Glomerular endothelial cell (primary cell): ENCODE measurements at regions not wholly inside any gene's neighbourhood (a gene's known extent, or its start where the extent isn't known, plus 50 kb on each side); places are given as distances from the start of the nearest gene placed in this dataset.
"Not testable (repeated sequence)": the region's sequence is repeated elsewhere in the genome, so short reads cannot be mapped to it uniquely, and the experiment has no call there.

Source experiments
- DNase-seq: peaks from one replicate; pipeline ENCODE4 v3.0.0-alpha.2; 2011; ENCODE audit warnings: low read depth, low spot score; ENCODE audit errors: extremely low read depth

DNA sequence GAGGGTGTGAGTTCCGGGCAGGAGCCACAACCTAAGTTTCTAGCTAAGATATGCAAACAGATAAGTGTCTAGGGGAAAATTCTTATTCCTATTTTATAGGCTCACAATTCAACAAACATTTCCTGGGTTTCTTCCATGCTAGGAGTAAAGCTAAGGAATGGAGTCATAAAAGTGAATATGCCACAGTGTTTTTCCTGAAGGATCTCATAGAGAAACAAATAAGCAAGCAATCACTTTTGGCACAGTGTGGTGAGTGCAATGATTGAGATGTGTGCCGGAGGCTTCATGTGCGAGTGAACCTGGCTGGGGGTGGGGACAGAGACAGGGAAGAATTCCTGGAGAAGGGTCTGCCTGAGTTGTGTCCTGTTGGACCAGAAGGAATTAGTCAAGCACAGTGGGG, 147.4 kb downstream of the TENT5C start:
- DNase-seq: no peak

DNA sequence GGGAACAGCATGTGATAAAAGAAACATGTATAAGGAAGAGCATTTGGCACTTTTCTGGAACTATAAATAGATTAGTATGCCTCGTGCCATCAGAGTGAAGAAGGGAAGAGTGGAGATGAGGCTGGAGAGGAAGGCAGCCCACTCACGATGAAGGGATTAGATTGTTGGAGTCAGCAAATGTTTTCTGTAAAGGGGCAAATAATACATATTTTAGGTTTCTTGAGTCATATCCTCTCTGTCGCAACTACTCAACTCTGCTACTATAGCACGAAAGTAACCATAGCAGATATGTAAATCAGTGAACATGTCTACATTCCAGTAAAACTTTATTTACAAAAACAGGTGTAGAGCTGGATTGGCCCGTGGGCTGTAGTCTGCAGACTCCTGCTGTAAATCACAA, 147.8 kb downstream of the TENT5C start:
- no peak for DNase-seq

DNA sequence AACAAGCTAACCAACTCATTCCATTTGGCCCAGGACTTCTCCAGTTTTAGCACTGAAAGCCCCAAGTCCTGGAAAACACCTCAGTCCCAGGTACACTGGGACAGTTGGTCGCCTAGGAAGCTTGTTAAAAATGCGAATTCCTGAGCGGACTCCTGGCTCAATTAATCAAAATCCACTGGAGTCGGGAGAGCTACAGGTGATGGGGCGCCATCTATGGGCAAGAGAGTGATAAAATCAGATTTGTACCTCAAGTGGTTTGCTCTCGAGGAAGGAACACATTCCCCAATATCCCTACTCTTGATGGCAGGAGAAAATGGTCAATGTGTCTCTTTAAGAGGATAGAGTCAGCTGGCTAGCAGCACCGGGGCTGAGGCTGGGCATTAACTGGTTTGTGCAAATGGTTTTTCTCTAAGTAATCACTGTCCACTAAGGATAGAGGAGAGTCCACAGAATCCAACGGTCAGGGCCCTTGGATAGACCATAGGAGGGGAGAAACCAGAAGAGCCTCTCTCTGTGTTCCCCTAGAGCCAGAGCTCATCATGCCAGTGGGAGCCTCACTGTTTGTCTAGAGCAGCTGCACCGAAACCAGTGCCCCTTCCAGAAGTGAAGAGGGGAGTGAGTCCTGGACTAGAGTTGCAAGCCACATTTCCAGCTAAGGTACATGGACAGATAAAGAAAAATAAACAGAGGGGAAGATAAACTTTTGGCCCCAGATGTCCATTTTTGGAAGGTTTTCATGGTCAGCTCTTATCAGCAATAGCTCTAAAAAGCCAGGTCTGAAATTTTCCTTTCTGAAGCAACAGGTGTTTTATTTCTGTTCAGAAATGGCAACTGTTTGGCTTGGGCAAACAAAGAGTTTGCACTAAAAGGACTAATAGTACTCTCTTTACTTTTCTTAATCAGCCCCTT, 148.5 kb downstream of the TENT5C start:
- DNase-seq: no peak

- no peak for DNase-seq
Measured at GRCh38 chr1:117757668-117758067, 151.8 kb downstream of the TENT5C start.

GRCh38 chr1:117758444-117759316, 152.8 kb downstream of the TENT5C start:
- DNase-seq: peak; percentile 58

DNA sequence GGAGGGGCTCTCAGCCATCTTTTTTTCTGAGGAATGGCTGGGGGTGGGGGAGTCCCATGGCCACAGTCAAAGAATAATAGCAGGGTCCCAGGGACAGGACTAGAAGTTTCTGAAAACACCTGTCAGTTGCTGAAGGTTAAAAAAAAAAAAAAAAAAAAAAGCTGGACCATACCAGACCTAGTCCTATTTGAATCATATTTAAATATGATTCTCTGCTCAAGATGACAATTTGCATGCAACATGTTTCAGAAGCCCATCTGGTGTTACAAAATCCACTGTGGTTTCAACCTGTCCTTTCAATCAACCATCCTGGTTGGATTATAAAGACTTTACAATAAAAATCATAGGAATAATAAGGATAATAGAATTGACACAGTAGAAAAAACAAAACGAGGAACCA, 153.7 kb downstream of the TENT5C start:
- DNase-seq: no peak

GRCh38 chr1:117760069-117760468, 154.2 kb downstream of the TENT5C start:
- DNase-seq: no peak

DNA sequence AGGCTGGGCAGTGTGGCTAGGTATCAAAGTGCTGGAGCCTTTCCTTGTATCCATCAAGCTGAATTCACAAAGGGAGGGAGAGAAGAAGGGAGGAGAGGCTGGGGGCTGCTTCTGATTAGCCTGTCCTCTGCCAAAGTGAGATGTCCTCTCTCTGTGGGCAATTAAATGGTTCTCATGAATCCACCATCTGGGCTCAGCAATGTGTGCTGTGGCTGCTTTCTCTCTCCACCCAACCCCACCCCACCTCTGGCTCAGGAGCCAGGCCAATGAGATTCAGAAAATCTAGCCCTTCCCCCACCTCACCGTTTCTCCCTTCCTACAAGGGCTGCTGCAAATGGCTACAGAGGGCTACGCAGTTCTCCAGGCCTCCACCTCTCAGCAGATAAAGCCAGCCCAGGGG, 154.6 kb downstream of the TENT5C start:
- DNase-seq: no peak

DNA sequence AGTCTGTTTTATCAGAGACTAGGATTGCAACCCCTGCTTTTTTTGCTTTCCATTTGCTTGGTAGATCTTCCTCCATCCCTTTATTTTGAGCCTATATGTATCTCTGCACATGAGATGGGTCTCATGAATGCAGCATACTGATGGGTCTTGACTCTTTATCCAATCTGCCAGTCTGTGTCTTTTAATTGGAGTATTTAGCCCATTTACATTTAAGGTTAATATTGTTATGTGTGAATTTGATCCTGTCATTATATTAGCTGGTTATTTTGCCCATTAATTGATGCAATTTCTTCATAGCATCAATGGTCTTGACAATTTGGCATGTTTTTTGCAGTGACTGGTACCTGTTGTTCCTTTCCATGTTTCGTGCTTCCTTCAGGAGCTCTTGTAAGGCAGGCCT, 161.7 kb downstream of the GDAP2 start:
- DNase-seq: not testable (repeated sequence)

DNA sequence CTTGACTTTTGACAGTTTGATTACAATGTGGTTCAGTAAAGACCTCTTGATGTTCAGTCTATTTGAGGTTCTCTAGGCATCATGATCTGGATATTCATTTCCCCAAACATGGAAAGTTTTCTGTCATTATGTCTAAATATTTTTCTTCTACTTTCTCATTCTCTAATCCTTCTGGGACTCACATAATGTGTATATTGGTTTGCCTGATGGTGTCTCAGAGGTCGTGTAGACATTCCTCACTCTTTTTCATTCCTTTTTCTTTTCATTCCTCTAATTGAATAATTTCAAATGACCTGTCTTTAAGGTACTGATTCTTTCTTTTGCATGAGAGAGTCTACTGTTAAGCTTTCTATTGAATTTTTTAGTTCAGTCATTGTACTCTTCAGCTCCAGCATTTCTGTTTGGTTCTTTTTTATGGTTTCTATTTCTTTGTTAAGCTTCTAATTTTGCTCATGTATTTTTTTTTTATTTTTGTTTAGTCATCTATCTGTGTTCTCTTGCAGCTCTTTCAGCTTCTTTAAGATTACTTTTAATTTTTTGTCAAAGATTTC, 158.4 kb downstream of the GDAP2 start:
- DNase-seq: no peak

DNA sequence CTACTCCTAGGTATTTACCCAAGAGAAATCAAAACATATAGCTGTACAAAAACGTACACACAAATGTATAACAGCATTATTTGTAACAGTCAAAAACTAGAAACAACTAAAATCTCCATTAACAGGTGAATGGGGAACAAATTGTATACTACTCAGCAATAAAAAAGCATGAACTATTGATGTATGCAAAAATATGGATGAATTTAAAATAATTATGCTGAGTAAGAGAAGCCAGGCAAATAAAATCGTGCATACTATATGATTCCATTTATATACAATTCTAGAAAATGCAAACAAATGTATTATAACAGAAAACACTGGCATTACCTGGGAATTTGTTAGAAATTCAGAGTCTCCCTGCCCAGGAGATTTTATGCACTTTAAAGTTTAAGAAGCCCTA, 150.1 kb downstream of the GDAP2 start:
- DNase-seq: no peak

- DNase-seq: no peak
Measured at GRCh38 chr1:117780687-117781475, 148.5 kb downstream of the GDAP2 start.

GRCh38 chr1:117782056-117782455, 147.4 kb downstream of the GDAP2 start:
- DNase-seq: no peak

DNA sequence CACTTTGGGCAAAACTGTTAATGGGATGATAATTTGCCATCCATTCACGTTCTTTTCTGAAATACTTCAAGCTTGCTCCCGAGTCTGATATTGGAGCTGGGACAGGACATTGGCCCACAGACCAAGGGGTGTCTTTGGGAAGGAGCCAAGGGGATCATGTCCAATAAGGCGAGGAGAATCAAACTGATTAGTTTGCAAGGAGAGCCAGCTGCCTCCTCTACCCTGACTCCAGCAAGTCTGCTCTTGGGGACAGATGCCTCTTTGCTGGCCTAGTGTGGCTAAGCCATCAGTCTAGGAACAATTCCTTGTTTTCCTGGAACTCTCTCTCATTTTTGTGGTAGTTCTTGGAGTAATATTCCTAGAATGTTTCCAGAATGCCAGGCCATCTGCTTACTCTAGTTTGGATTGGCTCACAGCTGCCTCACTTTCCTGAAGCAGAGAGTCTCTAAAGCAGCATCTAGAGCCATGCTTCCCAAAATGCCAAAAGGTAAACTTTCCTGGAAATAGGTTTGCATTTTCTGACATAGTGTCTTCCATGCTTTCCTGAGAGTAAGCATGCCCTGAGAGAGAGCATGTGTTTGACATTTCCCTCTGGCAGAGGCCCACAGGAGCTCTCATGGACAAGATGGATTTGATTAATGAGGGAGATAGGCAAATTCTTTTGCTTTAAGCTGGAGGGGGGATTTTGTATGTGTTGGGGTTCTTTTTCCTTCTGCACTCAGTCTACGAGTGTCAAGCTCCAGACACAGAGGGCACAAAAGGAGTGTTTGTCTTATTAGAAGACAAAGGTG, 145.6 kb downstream of the GDAP2 start:
- DNase-seq: no peak

GRCh38 chr1:117788014-117788413, 141.4 kb downstream of the GDAP2 start:
- DNase-seq: no peak

DNA sequence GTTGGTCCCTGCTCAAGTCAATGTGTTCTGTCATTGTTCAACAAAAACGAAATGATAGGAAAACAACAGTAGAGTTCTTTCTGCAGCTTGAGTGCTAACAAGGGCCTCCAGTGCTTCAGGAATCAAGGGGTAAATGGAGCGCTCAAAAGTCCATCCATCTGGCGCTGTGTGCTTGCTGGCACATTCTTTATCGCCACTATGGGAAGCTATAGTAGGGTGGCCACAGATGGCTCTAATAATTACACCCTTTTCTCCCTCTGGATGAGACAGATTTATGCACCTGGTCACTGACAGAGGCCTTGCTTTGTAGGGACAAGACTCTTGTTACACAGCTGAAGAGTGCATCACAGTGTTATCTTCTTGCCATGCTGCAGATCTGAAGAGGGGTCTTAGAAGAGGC, 136.0 kb downstream of the GDAP2 start:
- no peak for DNase-seq

DNA sequence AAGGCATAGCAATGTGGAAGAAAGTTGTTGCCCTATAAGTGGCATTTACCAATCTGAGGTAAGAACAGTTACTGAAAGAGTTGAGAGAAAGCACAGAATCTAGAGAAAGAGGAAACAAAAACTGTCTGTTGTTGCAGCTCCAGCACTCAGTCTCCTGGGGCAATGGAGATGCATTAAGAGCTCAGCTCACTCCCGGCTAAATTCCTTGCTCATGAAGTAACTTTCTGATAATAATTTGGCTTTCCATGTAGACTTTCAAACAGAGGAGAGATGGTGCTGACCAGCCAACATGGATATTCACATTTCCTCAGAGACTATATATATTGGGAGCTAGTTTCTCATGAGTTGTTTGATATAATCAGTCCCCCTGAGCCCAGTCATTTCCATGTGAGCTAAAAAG, 135.3 kb downstream of the GDAP2 start:
- no peak for DNase-seq

DNA sequence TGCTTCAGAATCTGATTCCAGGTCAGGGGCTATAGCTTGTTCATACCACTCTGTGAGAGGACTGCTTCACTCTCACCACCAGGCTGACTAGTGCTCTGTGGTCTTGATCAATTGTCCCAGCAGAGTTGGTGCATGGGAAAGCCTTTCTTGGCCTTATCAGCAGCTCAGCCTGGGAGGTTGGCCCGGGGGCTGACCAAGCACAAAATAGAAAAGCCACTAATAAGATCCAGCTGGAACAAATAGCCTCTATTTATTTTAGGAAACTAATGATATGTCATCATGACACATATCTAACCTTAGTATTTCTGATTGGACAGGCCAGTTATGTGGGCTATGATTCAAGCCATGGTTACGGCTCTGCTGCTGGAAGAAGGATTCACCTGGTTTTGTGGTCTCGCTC, 134.2 kb downstream of the GDAP2 start:
- no peak for DNase-seq

GRCh38 chr1:117795792-117796191, 133.6 kb downstream of the GDAP2 start:
- no peak for DNase-seq

DNA sequence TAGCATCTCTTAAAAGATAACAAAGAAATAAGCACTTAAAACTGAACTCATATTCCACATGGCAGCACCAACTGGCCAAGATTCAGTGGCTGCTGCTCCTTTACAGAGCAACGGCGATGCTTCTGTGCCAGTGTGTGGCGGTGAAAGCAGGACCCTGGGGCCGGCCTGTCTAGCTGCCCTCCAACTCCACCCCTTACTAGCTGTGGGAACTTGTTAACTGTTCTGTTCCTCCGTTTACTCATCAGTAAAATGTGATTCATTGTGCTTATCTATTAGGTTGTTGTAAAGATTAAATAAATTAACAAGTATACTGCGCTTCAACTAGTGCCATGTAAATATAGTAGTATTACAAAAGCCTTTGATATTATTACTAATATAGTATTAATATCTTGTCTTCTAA, 133.2 kb downstream of the GDAP2 start:
- DNase-seq: no peak
